GM18861 (cell line): ENCODE measurements at regions not wholly inside any gene's neighbourhood (a gene's known extent, or its start where the extent isn't known, plus 50 kb on each side); places are given as distances from the start of the nearest gene placed in this dataset.

Source experiments
- ATAC-seq: cut with Tn5 transposase; IDR thresholded peaks from one replicate; pipeline ENCODE4 v1.9.1; 2021; ENCODE audit not compliant: unreplicated experiment

DNA sequence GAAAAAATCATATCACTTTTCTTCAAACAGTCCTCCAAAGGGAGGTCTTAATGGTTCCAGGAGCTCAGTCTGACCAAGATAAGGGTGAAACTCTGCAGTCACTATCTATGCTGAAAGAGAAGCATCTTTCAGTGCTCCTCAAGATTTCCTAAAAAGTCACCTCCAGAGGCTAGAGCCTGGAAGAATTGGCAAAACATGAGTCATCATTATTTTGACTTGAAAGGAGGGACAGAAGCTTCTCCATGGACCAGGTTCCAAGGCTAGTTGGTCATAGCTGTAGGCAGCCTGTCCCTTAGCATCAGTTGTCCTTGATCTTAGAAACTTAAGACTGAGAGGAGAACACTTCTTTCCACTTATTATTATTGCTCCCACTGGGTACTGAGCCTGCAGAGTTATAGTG is 219.0 kb upstream of the ASIC2 start:
- no peak for ATAC-seq

DNA sequence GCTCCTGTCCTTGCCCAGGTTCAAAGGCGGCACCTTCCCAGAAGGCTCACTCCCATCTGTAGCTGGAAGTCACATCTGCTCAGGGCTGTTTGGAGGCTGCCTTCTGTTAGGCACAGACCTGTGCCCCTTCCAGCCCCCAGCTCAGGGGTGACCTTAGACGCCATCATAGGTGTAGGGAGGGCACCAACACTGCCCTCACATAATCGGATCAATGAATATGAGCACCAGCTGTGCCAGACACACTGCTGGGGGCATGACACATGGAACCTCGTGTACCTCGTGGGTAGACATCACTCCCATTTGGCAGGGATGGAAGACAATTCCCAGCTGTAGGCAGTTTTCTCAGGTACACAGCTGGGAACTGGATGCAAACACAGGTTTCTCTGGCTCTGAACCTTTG is 220.7 kb upstream of the ASIC2 start:
- ATAC-seq, result no peak

DNA sequence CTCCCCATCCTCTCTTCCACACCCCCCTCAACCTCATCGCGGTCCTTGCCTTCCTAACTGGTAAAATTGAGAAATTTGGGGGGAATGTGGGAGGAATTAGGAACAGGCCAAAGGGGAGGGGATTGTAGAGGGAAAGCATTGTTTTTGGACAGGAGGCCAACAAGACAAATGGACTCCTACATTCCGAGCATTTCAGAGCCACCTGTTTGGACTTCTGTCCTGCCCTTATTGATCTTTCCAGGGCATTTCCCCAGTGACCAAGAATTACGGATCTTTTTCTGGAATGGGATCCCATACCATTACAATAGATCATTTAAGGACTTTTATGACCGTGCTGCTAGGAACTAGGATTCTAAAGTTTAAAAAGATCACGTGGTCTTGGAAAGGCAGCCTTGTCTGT is 221.3 kb upstream of the ASIC2 start:
- ATAC-seq, result no peak

DNA sequence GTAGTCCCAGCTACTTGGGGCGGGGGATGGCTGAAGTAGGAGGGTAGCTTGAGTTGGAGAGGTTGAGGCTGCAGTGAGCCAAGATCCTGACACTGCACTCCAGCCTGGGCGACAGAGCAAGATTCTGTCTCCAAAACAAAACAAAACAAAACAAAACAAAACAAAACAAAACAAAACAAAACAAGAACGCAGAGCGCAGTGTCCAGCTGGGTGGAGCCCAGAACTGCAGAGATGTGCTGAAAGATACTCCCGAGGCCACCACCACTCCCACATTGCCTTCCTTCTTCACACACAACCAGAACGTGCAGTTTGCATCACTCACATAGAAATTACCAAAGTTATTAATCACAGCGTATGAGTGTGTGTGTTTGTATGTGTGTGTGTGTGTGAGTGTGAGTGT is 222.9 kb upstream of the ASIC2 start:
- no peak for ATAC-seq

DNA sequence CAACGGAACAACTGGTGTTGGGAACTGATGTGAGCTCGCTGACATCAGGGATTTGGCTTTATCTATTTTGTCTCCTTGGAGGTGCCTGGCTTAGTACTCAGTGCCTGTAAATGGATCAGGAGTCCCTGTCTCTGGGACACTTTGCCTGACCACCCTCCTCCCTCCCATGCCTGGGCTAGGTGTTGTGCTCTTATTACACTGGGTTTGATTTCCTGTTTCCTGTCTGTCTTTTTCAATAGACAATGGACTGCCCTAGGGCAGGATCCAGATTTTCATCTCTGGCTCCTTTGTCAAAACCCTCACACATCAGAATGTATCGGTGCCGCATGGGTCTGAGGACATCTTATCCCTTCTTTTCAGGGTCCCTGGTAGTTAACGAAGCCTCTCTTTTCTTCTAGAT is 223.6 kb upstream of the ASIC2 start:
- ATAC-seq, result no peak

DNA sequence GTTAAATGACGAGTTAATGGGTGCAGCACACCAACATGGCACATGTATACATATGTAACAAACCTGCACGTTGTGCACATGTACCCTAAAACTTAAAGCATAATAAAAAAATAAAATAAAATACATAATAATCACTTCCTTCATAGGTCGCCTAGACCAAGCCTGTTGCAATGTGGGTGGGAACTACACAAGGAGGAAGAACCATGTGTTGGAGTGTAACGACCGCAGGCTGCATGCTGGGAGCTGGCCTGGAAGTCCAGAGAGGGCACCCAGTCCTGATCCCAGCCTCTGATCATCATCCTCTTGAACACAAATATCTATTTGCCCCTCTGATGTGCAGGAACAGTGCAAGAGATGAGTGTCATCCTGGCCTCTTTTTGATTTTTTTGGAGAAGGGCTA is 224.7 kb upstream of the ASIC2 start:
- ATAC-seq, result no peak

DNA sequence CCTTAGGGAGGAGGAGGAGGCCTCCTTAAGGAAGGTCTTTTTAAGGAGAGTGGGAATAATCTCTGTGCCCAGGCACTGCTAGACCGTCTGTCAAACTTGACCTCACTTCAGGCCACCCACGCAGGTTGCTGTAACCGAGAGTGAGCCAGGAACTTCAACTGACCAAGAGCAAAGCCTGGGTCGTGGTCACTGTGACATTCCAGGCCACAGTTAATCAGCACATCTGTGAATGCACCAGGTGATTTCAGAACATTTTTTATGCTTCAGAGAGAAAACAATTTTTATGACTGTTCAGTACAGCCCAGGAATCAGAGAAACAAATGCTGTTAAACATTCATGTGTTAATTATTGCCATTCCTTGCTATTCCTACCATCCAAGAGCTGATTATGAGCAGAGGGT is 226.6 kb upstream of the ASIC2 start:
- ATAC-seq, result no peak

DNA sequence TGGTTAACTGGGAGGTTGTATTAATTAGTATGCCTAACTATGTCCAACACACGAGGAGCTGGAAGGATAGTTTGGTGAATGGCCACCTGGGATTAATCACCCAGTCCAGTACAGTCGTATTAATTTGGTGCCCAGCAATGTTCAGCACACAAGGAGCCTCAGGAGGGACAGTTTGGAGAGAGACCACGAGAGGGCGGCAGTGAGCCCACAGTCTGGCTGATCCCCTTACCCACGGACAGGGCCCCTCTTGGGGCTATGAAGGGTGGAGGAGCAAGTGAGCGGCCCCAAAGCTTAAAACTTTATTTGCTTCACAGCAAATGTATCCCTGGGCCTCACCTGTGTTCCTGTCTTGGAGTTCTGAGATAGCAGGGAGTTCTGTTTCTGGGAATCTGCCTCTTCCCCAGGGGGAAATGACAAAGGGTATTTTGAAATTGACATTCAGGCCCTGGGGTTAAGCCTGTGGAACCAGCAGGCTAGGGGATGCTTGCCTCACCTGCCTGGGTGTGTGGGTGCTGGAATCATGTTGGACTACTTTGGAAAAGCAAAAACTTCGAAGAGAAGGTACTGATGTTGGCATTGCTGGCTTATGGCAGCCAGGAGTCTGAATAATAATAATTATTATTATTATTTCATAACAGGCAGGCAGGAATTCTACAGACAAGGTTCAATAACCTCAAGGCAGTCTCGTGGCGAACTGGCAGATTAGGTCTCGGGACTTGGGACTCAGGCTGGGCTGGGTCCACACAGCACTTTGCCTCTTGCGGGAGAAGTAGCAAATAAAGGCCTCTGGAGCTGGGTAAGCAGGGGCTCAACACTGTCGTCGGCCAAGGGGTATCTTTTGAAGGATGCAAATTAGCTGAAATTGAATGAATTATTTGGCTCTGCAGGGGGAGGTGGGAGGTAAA is 227.6 kb upstream of the ASIC2 start:
- ATAC-seq, result no peak

DNA sequence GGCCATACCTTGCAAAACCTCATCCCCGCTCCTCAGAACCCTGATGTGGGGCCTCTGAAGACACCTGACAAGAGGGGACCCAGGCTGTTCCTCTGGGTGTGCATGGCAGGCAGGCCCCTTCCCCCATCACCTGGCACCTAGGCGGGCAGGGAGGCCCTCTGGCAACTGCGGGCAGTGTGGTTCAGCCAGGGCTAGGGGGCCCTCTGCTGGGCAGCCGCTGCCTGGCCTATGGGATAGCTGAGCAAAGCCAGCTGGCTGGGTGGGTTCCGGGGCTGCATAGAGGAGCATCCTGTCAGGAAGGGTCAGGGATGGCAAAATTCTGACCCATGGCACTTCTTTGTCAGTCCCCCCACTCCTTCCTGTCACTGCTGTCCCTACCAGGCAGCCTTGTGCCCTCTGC is 228.7 kb upstream of the ASIC2 start:
- ATAC-seq, result no peak

DNA sequence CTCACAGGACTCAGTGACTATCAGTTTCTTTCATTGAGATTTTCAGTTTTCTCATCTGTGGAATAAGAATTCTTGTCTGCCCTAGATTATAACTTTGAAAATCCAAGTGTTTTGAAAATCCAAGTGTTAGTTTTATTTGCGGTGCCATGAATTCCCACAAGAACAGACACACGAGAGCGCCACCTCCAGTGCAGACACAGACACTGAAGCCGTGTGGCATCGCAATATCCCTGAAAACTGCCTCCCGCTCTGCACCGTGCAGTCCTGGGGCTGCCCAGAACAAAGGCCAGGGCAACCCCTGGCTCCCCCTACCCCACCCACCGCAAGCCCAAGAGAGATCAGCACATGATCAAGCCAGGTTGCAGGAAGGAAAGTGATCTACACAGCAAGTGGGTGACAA is 229.5 kb upstream of the ASIC2 start:
- ATAC-seq, result no peak

DNA sequence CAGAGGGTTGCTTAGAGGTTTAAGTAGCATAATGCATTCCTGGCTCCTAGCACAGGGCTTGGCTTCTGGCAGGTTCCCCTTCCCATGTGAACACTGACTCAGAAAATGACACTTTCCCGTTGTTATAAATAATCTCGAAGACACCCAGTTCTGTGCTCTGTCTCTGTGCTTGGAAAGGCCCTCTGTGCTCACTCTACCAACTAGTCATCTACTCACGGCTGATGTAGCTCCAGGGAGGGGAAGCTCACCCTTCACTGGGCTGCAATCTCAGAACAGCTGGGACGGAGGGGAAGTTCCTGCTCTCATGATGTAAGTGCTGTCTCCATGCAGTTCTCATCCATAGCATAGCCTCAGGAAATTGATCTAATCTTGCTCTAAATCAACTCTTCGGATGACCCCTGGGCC is 230.5 kb upstream of the ASIC2 start:
- no peak for ATAC-seq

DNA sequence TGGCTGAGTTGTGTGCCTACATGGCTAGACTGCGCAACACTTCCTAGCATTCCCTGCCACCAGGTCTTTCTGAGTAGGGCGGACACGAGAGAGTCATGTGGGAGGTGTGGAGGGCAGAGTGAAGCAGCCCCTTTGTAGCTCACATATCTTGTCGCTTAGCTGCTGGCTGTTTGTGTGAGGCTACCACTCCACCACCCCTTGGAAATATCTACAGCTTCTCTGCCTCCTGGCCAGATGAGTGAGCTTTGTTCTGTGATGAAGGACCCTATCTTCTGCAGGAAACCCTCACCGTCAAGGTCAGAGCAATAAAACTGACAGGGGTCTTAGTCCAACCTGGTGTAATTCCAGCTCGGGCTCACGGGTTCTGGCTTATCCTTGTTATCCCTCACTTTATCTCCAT is 232.1 kb upstream of the ASIC2 start:
- ATAC-seq, result no peak

DNA sequence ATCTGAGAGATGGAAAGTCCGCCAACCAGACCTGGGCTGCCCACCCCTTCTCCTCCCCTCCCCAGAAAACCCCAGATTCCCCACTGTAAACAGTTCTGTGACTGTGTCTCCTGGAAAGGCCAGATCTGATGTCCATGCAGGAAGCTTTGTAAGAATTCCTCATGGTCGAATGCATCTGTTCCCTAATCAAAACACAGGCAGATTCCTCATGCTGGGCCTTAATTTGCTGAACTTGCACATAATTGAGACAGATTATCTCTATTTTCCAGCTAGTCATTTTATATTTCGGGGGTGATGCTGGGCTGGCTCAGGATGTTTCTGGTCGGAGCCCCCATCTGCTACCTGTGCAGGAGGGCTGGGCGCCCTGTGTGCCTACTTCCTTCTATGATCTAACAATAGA is 233.6 kb upstream of the ASIC2 start:
- no peak for ATAC-seq

DNA sequence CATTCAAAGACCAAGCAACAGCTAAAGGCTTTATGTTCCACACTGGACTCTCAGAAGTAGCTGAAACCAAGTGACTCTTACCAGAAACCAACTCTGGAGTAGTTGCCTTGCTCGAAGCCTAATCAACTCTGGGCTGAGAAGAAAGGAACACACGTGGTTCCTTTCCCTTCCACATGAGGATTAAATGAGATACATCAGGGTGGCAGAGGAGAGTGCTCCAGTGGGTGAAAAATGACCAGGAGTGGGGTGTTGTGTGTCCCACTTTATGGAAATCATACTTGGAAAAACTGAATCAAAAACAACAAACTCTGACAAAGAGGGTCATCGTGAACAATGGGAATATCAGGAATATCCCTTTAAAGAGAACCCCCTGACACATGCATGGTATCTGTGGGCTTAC is 234.2 kb upstream of the ASIC2 start:
- no peak for ATAC-seq

DNA sequence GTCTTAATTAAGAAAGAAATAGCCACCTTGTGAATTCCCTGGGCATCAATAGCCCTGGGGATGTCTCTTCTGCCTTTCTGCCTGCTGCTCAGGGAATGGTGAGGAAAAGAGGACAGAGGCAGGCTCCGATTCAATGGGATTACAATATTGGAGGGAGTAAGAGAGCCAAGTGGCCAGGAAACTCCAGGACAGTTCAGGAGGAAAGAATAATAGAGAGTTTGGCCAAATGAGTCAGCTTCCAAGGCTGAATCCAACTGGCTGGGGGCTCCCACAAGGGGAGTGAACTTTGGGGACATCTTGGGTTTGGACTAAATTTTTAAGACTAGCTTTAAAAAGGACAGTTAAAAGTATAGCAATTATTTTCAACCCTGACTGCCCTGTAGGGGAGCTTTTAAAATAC is 235.8 kb upstream of the ASIC2 start:
- ATAC-seq, result no peak

DNA sequence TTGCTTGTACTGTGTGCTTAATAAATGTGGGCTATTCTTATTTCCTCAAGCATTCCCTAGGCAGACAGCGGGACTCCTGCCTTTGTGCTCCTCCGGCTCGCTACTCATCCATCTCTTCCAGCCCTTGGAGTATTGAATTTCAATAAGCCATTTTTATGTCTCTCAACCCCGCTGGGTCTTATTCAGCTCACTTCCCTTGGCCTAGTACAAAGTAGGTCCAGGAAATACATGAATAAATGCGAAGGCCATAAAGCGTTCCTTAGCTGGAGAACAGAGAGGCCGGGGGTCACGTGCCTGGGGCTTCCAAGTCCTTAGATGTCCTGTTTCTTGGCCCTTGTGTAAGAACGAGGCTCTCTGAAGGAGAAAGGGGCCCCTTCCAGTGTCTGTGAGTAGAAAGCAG is 236.7 kb upstream of the ASIC2 start:
- no peak for ATAC-seq

DNA sequence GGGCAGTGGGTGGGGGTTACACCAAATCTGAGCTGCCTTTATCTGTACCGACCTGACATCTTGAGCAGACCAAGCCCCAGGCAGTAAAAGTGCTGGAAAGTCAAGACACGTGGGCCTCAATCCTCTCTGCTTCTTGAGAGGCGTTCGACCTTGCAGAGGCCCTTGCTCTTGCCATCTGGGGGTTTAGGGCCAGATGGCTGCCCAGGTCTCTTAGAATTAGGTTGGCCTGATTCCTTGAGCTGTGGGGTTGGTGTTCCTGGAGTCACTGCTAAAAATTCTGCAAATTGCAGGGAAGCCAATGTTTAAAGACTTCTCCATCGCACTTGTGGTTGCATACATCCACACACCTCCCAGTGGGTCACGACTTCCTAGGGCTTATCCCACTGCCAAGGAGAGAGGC is 238.2 kb upstream of the ASIC2 start:
- ATAC-seq, result no peak

DNA sequence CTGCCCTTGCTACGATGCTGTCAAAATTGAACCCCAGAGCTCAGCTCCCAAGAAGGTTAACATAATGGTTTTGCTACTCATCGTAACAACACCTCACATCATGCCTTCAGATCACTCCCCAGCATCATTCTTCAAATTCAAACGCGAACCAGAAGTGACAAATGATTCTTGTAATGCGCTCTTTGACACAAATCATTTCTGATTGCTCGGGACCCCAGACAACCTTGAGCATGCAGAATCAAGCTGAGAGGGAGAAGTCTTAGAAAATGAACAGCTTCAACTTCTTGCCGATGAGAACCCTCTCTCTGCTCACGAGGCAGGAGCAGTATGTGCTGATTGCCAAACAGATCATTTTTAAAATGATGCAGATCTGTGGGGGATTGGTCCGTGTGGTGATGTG is 241.0 kb upstream of the ASIC2 start:
- ATAC-seq, result no peak

DNA sequence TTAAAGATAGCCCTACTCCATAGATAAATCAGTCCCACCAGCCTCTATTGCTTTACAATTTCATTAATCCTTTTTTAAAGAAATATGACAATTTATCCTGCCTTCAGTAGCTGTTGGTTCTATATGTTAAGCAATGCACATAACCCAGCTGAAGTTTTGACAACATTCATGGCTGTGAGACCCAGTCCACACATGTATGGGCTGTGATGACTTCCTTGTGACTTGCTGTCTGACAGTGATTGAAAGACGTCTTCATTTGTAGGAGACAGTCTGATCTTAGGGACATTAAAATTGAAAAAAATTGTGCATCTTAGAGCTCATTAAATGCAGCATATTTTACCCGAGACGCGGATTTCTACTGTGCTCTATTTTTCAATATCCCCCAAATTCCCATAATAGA is 252.0 kb upstream of the ASIC2 start:
- no peak for ATAC-seq

DNA sequence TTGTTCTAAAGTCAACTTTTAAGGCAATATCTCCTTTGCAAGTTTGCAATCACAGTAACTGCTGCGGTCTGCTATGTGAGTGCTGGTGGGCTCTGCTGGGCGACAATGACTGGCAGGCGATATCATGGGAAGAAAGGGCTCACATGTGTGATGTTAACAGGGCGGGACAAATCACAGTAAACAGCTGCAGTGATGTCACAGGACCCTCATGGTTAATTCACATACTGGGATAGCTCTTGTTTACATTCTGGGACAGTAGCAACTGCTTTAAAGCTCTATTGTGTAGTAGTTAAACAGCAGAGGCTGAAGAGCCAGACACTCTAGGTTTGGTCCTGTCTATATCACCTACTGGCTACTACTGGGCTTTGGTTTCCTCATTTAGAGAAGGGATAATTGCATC is 257.2 kb upstream of the ASIC2 start:
- ATAC-seq, result no peak

DNA sequence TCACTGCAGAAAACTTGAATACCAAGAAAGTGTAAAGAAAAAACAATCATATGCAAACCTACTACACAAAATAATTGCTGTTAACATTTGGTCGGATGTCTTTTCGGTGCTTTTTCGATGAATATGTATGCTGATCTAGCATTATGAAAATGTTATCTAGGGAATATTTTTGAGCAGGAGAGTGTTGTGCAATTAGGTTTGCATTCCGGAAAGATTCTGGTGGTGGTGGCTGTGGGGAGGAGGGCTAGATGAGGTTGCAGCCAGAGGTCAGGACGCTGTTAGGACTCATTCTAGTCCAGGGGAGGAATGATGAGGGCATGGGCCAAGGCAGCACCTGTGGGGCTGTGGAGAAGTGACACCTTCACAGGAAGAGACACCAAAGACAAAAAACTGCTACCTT is 258.0 kb upstream of the ASIC2 start:
- no peak for ATAC-seq

DNA sequence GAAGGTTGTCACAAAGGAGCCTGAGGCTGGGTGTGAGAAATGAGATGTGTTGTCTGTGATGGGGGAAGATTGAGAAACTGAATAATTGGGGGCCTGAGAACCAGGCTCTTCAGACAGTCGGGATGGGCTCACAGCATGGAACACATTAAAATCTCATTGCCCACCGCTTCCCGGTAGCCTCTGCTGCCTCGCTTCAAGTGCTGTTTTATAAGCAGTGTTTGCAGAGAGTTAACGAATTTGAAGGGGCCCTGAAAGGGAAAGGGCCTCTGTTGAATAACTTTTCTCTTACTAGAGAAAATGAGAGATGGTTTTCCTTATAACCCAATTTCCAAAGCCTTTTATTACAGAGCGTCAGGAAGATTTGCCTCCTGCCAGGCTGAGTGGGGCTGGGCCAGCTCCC is 258.8 kb upstream of the ASIC2 start:
- no peak for ATAC-seq

DNA sequence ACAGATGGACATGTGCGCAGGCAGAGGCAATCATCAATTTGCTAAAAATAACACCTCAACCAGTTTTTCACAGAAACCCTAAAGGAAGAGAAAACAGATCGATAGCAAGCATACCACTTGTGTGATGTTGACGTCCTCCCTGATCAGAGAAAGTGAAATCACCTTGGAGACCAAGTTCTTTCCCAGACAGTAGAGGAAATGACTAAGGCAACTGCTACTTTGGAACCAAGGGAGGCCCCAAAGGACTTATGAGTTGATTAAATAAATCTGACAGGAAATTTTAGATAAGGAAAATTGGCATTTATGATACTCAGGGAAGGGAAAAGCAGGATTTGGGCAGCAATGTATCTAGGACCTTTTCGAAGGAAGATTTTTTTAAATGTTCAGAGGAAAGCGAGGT is 267.1 kb upstream of the ASIC2 start:
- ATAC-seq, result no peak
